ENCODE measurements at regions not wholly inside any gene's neighbourhood (a gene's known extent, or its start where the extent isn't known, plus 50 kb on each side); places are given as distances from the start of the nearest gene placed in this dataset.
"Not testable (repeated sequence)": the region's sequence is repeated elsewhere in the genome, so short reads cannot be mapped to it uniquely, and the experiment has no call there.

GRCh38 chr3:17905996-17906395, 163.6 kb upstream of the TBC1D5 start:
- DNase-seq (ENCODE audit: low read depth in 2 of 2) = no peak

GRCh38 chr3:17901893-17902292, 159.5 kb upstream of the TBC1D5 start:
- DNase-seq (ENCODE audit: low read depth in 2 of 2) = no peak

GRCh38 chr3:17894434-17895060, 152.1 kb upstream of the TBC1D5 start:
- peak in 1 of 2 experiments; percentile 15 for DNase-seq (ENCODE audit: low read depth in 2 of 2)

GRCh38 chr3:17891139-17891856, 148.9 kb upstream of the TBC1D5 start:
- no peak for DNase-seq (ENCODE audit: low read depth in 2 of 2)

GRCh38 chr3:17885986-17886385, 143.6 kb upstream of the TBC1D5 start:
- DNase-seq (ENCODE audit: low read depth in 2 of 2) = no peak

GRCh38 chr3:17882981-17883380, 140.6 kb upstream of the TBC1D5 start:
- DNase-seq (ENCODE audit: low read depth in 2 of 2) = no peak

- no peak for DNase-seq (ENCODE audit: low read depth in 2 of 2)
Observed at GRCh38 chr3:17877299-17877698, 134.9 kb upstream of the TBC1D5 start.

- no peak for DNase-seq (ENCODE audit: low read depth in 2 of 2)
Observed at GRCh38 chr3:17874636-17875035, 132.2 kb upstream of the TBC1D5 start.

GRCh38 chr3:17872457-17872856, 130.0 kb upstream of the TBC1D5 start:
- no peak for DNase-seq (ENCODE audit: low read depth in 2 of 2)

GRCh38 chr3:17865631-17866030, 123.2 kb upstream of the TBC1D5 start:
- DNase-seq (ENCODE audit: low read depth in 2 of 2) = no peak

GRCh38 chr3:17861476-17861875, 119.0 kb upstream of the TBC1D5 start:
- no peak for DNase-seq (ENCODE audit: low read depth in 2 of 2)

- DNase-seq (ENCODE audit: low read depth in 2 of 2) = not testable (repeated sequence)
Observed at GRCh38 chr3:17860840-17861471, 118.5 kb upstream of the TBC1D5 start.

GRCh38 chr3:17852217-17852616, 109.8 kb upstream of the TBC1D5 start:
- DNase-seq (ENCODE audit: low read depth in 2 of 2) = no peak

- DNase-seq (ENCODE audit: low read depth in 2 of 2) = no peak
Observed at GRCh38 chr3:17850448-17850847, 108.0 kb upstream of the TBC1D5 start.

- DNase-seq (ENCODE audit: low read depth in 2 of 2) = no peak
Observed at GRCh38 chr3:17848102-17848501, 105.7 kb upstream of the TBC1D5 start.

- DNase-seq (ENCODE audit: low read depth in 2 of 2) = no peak
Observed at GRCh38 chr3:17847156-17847555, 104.7 kb upstream of the TBC1D5 start.

- no peak for DNase-seq (ENCODE audit: low read depth in 2 of 2)
Observed at GRCh38 chr3:17846466-17846865, 104.0 kb upstream of the TBC1D5 start.

GRCh38 chr3:17845026-17845812, 102.8 kb upstream of the TBC1D5 start:
- DNase-seq (ENCODE audit: low read depth in 2 of 2) = no peak

- no peak for DNase-seq (ENCODE audit: low read depth in 2 of 2)
Observed at GRCh38 chr3:17844236-17844635, 101.8 kb upstream of the TBC1D5 start.

- DNase-seq (ENCODE audit: low read depth in 2 of 2) = peak; percentile 50 to 74
Observed at GRCh38 chr3:17841190-17841828, 98.9 kb upstream of the TBC1D5 start.

- DNase-seq (ENCODE audit: low read depth in 2 of 2) = no peak
Observed at GRCh38 chr3:17840651-17841050, 98.2 kb upstream of the TBC1D5 start.

GRCh38 chr3:17840126-17840525, 97.7 kb upstream of the TBC1D5 start:
- DNase-seq (ENCODE audit: low read depth in 2 of 2) = no peak
